ENCODE measurements at regions not wholly inside any gene's neighbourhood (a gene's known extent, or its start where the extent isn't known, plus 50 kb on each side); places are given as distances from the start of the nearest gene placed in this dataset.

DNA sequence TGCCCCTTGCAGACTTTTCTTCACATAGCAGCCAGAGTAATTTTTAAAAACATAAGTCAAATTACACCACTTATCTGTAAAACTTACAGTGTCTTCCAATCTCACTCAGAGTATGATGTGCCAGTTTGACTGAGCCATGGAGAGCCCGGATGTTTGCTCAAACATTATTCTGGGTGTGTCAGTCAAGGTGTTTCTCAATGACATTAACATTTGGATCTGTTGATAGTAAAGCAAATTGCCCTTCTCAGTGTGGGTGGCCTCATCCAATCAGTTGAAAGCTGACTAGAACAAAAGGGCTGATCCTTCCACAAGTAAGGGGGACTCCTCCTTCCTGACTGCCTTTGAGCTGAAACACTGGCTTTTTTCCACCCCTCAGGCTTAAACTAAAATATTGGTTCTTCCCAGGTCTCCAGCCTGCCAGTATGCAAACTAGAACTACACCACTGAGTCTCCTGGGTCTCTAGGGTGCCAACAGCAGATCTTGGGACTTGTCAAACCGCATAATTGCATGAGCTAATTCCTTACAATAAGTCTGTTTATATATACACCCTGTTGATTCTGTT lies 157.9 kb upstream of the CTTNBP2NL start:
- peaks cover 25% of the 10 kb centered on the region for H3K4me1 Mint-ChIP-seq
- H3K4me3 Mint-ChIP-seq, result no peak overlapping the region
- peaks cover 5% of the 10 kb centered on the region; the same call in 1 of the 2 replicates for H3K9me2 ChIP-seq (ENCODE audit: insufficient read depth)
- H3K4me2 ChIP-seq, result peak overlapping the region; percentile 41; the same call in 1 of the 2 replicates
- DNase-seq (ENCODE audit: low spot score) (peak; percentile 55), ATAC-seq (peak; percentile 63)
- H3K4me1 ChIP-seq (ENCODE audit: insufficient read depth), result peaks cover 33% of the 10 kb centered on the region; the same call in 1 of the 2 replicates
- peaks cover 2% of the 10 kb centered on the region; the same call in 2 of the 3 replicates for H3K9me3 Mint-ChIP-seq
- H3K27me3 ChIP-seq (ENCODE audit: insufficient read depth), result no peaks in the 10 kb centered on the region
- TF ChIP-seq POLR2AphosphoS5 (IDR thresholded peaks at IDR 0.05; ENCODE audit: low read depth) (no peak), EZH2phosphoT487 (IDR thresholded peaks at IDR 0.05; ENCODE audit: unreplicated experiment) (no peak), CREB1 (CRISPR knock-in tag; IDR thresholded peaks at IDR 0.05; ENCODE audit: low read depth) (no peak), JUNB (IDR thresholded peaks at IDR 0.05; ENCODE audit: unreplicated experiment) (no peak), EZH2 (IDR thresholded peaks at IDR 0.05; ENCODE audit: low read depth, unreplicated experiment) (no peak), ZNF331 (CRISPR knock-in tag; IDR thresholded peaks at IDR 0.05; ENCODE audit: low read depth) (no peak)
- H3K79me2 ChIP-seq (replicated peaks; ENCODE audit: insufficient read depth), result no peaks in the 10 kb centered on the region
- 0 out of 2 replicates have a peak overlapping the region, but pooled peaks have one; percentile 13 for H3K4me3 ChIP-seq
- no peak overlapping the region for H2AFZ ChIP-seq
- peaks cover 5% of the 10 kb centered on the region; the same call in 1 of the 3 replicates for H3K36me3 Mint-ChIP-seq (ENCODE audit: low read depth)
- H3K27ac ChIP-seq (ENCODE audit: low read depth), result peak overlapping the region; percentile 23
- no peak overlapping the region for H3K27ac Mint-ChIP-seq
- peaks cover 4% of the 10 kb centered on the region for H3K27me3 Mint-ChIP-seq (ENCODE audit: insufficient read depth, low read depth, poor library complexity)
- no peaks in the 10 kb centered on the region for H3K36me3 ChIP-seq (ENCODE audit: insufficient read depth)
- no peaks in the 10 kb centered on the region for H4K20me1 ChIP-seq (replicated peaks; ENCODE audit: insufficient read depth)
- H3F3A ChIP-seq (replicated peaks; ENCODE audit: low read depth), result no peaks in the 10 kb centered on the region

DNA sequence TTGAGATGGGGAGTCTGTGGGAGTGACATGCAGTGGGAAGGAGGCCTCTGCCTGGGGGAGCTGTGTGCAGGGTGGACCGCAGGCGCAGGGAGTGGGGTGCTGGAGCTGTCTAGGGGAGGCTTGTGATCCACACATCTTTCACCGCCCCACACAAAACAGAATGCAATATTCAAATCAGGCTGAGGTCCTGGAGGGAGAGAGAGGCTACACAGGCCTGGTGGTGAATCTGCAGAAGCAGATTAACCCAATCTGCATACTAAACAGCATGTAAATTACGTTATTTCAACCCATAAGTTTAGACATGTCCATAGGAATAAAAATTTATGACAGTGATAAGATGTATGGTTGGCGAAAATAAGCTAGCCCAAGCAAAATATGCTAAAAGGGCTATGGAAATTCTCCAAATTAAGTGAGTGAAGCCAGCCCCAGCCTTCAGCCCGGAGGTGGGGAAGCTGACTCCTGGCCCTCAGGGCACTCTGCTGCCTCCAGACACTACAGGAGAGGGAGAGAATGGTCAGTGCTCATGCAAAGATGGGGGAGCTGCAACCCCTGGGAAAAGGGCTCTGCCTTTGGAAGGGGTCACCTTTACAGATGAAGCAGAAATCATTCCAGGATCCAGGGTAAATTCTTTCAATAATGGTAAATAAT lies 156.2 kb upstream of the CTTNBP2NL start:
- H2AFZ ChIP-seq, result peak overlapping the region; percentile 70
- no peaks in the 10 kb centered on the region for H3K79me2 ChIP-seq (replicated peaks; ENCODE audit: insufficient read depth)
- peaks cover 25% of the 10 kb centered on the region for H3K4me1 Mint-ChIP-seq
- DNase-seq (ENCODE audit: low spot score) (peak; percentile 30), ATAC-seq (peak; percentile 84)
- 0 out of 2 replicates have a peak, but pooled peaks cover under 1% of the 10 kb centered on the region for H3K9me2 ChIP-seq (ENCODE audit: insufficient read depth)
- no peaks in the 10 kb centered on the region for H3F3A ChIP-seq (replicated peaks; ENCODE audit: low read depth)
- no peaks in the 10 kb centered on the region for H4K20me1 ChIP-seq (replicated peaks; ENCODE audit: insufficient read depth)
- no peak overlapping the region; the same call in 2 of the 3 replicates for H3K4me3 Mint-ChIP-seq
- H3K27me3 ChIP-seq (ENCODE audit: insufficient read depth), result no peaks in the 10 kb centered on the region
- H3K4me2 ChIP-seq, result peak overlapping the region; percentile 41
- H3K36me3 Mint-ChIP-seq (ENCODE audit: low read depth), result peaks cover 5% of the 10 kb centered on the region; the same call in 1 of the 3 replicates
- H3K9me3 Mint-ChIP-seq, result peaks cover 2% of the 10 kb centered on the region; the same call in 2 of the 3 replicates
- H3K27ac Mint-ChIP-seq, result peak overlapping the region; percentile 76
- H3K4me1 ChIP-seq (ENCODE audit: insufficient read depth), result peaks cover 27% of the 10 kb centered on the region; the same call in 1 of the 2 replicates
- H3K36me3 ChIP-seq (ENCODE audit: insufficient read depth), result no peaks in the 10 kb centered on the region
- H3K27ac ChIP-seq (ENCODE audit: low read depth), result no peak overlapping the region
- no peak overlapping the region for H3K4me3 ChIP-seq
- peaks cover 4% of the 10 kb centered on the region for H3K27me3 Mint-ChIP-seq (ENCODE audit: insufficient read depth, low read depth, poor library complexity)
- TF ChIP-seq EZH2 (IDR thresholded peaks at IDR 0.05; ENCODE audit: low read depth, unreplicated experiment) (no peak), CREB1 (CRISPR knock-in tag; IDR thresholded peaks at IDR 0.05; ENCODE audit: low read depth) (no peak), POLR2AphosphoS5 (IDR thresholded peaks at IDR 0.05; ENCODE audit: low read depth) (no peak), ZNF114 (CRISPR knock-in tag; IDR thresholded peaks at IDR 0.05) (no peak), NANOG (IDR thresholded peaks at IDR 0.05; ENCODE audit: borderline replicate concordance) (no peak)
- TF ChIP-seq, protein P1, sequence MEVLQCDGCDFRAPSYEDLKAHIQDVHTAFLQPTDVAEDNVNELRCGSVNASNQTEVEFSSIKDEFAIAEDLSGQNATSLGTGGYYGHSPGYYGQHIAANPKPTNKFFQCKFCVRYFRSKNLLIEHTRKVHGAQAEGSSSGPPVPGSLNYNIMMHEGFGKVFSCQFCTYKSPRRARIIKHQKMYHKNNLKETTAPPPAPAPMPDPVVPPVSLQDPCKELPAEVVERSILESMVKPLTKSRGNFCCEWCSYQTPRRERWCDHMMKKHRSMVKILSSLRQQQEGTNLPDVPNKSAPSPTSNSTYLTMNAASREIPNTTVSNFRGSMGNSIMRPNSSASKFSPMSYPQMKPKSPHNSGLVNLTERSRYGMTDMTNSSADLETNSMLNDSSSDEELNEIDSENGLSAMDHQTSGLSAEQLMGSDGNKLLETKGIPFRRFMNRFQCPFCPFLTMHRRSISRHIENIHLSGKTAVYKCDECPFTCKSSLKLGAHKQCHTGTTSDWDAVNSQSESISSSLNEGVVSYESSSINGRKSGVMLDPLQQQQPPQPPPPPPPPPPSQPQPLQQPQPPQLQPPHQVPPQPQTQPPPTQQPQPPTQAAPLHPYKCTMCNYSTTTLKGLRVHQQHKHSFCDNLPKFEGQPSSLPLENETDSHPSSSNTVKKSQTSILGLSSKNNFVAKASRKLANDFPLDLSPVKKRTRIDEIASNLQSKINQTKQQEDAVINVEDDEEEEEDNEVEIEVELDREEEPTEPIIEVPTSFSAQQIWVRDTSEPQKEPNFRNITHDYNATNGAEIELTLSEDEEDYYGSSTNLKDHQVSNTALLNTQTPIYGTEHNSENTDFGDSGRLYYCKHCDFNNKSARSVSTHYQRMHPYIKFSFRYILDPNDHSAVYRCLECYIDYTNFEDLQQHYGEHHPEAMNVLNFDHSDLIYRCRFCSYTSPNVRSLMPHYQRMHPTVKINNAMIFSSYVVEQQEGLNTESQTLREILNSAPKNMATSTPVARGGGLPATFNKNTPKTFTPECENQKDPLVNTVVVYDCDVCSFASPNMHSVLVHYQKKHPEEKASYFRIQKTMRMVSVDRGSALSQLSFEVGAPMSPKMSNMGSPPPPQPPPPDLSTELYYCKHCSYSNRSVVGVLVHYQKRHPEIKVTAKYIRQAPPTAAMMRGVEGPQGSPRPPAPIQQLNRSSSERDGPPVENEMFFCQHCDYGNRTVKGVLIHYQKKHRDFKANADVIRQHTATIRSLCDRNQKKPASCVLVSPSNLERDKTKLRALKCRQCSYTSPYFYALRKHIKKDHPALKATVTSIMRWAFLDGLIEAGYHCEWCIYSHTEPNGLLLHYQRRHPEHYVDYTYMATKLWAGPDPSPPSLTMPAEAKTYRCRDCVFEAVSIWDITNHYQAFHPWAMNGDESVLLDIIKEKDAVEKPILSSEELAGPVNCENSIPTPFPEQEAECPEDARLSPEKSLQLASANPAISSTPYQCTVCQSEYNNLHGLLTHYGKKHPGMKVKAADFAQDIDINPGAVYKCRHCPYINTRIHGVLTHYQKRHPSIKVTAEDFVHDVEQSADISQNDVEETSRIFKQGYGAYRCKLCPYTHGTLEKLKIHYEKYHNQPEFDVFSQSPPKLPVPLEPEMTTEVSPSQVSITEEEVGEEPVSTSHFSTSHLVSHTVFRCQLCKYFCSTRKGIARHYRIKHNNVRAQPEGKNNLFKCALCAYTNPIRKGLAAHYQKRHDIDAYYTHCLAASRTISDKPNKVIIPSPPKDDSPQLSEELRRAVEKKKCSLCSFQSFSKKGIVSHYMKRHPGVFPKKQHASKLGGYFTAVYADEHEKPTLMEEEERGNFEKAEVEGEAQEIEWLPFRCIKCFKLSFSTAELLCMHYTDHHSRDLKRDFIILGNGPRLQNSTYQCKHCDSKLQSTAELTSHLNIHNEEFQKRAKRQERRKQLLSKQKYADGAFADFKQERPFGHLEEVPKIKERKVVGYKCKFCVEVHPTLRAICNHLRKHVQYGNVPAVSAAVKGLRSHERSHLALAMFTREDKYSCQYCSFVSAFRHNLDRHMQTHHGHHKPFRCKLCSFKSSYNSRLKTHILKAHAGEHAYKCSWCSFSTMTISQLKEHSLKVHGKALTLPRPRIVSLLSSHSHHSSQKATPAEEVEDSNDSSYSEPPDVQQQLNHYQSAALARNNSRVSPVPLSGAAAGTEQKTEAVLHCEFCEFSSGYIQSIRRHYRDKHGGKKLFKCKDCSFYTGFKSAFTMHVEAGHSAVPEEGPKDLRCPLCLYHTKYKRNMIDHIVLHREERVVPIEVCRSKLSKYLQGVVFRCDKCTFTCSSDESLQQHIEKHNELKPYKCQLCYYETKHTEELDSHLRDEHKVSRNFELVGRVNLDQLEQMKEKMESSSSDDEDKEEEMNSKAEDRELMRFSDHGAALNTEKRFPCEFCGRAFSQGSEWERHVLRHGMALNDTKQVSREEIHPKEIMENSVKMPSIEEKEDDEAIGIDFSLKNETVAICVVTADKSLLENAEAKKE (CRISPR knock-in tag; IDR thresholded peaks at IDR 0.05), result no peak
- TF ChIP-seq, protein P2, sequence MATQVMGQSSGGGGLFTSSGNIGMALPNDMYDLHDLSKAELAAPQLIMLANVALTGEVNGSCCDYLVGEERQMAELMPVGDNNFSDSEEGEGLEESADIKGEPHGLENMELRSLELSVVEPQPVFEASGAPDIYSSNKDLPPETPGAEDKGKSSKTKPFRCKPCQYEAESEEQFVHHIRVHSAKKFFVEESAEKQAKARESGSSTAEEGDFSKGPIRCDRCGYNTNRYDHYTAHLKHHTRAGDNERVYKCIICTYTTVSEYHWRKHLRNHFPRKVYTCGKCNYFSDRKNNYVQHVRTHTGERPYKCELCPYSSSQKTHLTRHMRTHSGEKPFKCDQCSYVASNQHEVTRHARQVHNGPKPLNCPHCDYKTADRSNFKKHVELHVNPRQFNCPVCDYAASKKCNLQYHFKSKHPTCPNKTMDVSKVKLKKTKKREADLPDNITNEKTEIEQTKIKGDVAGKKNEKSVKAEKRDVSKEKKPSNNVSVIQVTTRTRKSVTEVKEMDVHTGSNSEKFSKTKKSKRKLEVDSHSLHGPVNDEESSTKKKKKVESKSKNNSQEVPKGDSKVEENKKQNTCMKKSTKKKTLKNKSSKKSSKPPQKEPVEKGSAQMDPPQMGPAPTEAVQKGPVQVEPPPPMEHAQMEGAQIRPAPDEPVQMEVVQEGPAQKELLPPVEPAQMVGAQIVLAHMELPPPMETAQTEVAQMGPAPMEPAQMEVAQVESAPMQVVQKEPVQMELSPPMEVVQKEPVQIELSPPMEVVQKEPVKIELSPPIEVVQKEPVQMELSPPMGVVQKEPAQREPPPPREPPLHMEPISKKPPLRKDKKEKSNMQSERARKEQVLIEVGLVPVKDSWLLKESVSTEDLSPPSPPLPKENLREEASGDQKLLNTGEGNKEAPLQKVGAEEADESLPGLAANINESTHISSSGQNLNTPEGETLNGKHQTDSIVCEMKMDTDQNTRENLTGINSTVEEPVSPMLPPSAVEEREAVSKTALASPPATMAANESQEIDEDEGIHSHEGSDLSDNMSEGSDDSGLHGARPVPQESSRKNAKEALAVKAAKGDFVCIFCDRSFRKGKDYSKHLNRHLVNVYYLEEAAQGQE (IDR thresholded peaks at IDR 0.05; ENCODE audit: unreplicated experiment), result no peak
